Esophagus (tissue), 2 donors: ENCODE measurements at regions not wholly inside any gene's neighbourhood (a gene's known extent, or its start where the extent isn't known, plus 50 kb on each side); places are given as distances from the start of the nearest gene placed in this dataset.

Experiments used
- H3K27ac ChIP-seq, 2 donors: one replicate each; pipeline ENCODE4 v1.5.1; 2013; ENCODE audit warnings: low read depth in 2 of 2, mild to moderate bottlenecking in 2 of 2, inconsistent platforms in 1 of 2, low read length in 1 of 2, moderate library complexity in 1 of 2
- H3K27me3 ChIP-seq, 2 donors: one replicate each; pipeline ENCODE4 v1.6.1; 2013; ENCODE audit warnings: low read length in 2 of 2, control low read depth in 1 of 2, mild to moderate bottlenecking in 1 of 2; ENCODE audit not compliant: insufficient read depth in 2 of 2, control insufficient read depth in 1 of 2
- H3K36me3 ChIP-seq, 2 donors: one replicate each; pipeline ENCODE4 v1.6.1; 2013; ENCODE audit warnings: low read length in 1 of 2; ENCODE audit not compliant: control insufficient read depth in 2 of 2, insufficient read depth in 2 of 2
- H3K4me1 ChIP-seq, 2 donors: one replicate each; pipeline ENCODE4 v1.6.1; 2013; ENCODE audit warnings: low read length in 1 of 2; ENCODE audit not compliant: control insufficient read depth in 2 of 2, insufficient read depth in 2 of 2
- H3K4me3 ChIP-seq, 2 donors: one replicate each; pipeline ENCODE4 v1.5.1; 2013; ENCODE audit warnings: low read length in 2 of 2, mild to moderate bottlenecking in 2 of 2, low read depth in 1 of 2, moderate library complexity in 1 of 2
- H3K9me3 ChIP-seq, 2 donors: one replicate each; pipeline ENCODE4 v1.6.1; 2013; ENCODE audit warnings: mild to moderate bottlenecking in 2 of 2, low read depth in 1 of 2, low read length in 1 of 2, moderate library complexity in 1 of 2; ENCODE audit not compliant: control insufficient read depth in 2 of 2, insufficient read depth in 1 of 2
- WGBS, 2 donors: extraction: QIAGEN DNeasy Blood & Tissue Kit; methylation state at CpG; one replicate each; pipeline ENCODE4 v1.1.7; 2013; 5-methylcytosine and 5-hydroxymethylcytosine counted together
- donor health status: healthy with polysubstance abuse.
- donor health status: Bipolar disorder and iron deficiency.

DNA sequence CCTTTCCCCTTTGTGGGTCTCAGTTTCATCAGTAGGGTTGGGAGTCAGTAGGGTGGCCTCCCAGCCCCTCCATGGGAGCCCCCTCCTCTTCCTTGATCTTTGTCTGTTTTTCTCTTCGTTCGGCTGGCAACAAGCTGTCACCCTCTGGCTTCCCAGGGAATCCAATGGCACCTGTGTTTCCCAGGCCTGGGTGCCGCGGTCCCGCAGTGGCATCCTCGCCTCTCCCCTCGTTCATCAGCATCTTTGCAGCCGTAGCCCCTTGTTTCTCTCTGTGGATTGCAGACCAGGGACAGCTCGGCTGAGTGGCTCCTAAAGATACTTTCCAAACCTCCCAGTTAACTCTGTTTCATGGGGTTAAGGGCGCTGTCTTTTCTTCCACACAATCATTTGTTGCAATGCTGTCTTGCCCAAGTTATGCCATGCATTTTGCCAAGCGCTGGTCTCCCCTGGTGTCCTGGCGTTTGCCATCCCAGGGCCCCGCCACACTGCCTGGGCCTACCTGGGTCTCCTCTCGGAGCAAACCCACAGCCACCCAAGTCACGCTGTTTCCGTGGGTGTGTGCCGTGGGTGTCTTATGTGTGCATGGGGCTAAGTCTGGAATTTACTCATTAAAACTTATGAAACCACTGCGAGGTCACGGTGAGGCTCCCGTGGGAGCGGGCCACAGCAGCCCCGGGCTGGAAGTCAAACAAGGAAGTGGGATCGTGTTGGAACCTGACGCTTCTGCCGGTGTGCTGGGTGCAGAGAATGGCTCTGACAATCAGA lies 189.4 kb upstream of the SHH start:
- Histone ChIP-seq H3K4me3 (no peak overlapping the region), H3K4me1 (peaks cover 0 to 7% of the 10 kb centered on the region in 2 donors), H3K27ac (no peak overlapping the region), H3K27me3 (peaks cover 0 to 2% of the 10 kb centered on the region in 2 donors), H3K9me3 (no peaks in the 10 kb centered on the region), H3K36me3 (no peaks in the 10 kb centered on the region)
- 71 to 83% methylated on average over 25 of the region's 25 CpGs for WGBS, 2 donors

DNA sequence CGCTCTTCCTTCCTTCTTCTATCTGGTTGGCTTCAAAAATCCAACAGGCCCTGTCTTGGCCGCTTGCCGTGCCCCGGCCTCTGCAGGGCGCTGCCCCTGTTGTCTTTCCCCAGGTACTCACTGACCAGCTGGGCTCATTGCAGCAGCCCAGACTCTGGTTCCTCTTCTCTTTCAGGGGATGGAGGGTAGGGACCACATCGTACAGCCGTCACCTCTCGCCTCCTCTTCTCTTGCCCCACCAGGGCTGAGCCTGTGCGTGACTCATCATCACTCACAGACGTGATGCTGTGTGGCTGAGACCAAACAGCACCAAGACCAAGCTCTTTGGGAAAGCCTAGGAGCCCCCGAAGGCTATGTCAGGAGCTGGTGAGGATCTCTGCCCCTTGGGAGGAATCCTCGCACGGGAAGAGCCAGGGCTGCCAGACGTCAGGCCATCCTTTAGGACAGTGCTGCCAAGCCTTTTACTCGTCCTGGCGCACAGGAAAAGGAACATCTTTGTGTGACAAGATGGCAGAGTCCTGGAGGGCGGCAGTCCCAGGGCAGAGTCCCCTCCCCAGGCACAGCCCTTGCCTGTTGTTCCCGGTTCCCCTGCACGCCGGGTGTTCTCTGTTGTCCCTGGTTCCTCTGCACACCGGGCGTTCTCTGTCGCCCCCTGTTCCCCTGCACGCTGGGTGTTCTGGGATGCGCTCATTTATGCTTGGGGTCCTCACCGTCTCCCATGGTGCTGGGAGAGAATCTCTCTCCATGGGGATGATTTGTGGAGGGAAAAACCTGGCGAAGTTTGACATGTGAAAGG lies 188.5 kb upstream of the SHH start:
- Histone ChIP-seq H3K36me3 (no peaks in the 10 kb centered on the region), H3K4me1 (peaks cover 0 to 7% of the 10 kb centered on the region in 2 donors), H3K4me3 (no peak overlapping the region), H3K9me3 (no peaks in the 10 kb centered on the region), H3K27me3 (peaks cover 0 to 2% of the 10 kb centered on the region in 2 donors), H3K27ac (no peak overlapping the region)
- 86 to 88% methylated on average over 27 of the region's 27 CpGs for WGBS, 2 donors

DNA sequence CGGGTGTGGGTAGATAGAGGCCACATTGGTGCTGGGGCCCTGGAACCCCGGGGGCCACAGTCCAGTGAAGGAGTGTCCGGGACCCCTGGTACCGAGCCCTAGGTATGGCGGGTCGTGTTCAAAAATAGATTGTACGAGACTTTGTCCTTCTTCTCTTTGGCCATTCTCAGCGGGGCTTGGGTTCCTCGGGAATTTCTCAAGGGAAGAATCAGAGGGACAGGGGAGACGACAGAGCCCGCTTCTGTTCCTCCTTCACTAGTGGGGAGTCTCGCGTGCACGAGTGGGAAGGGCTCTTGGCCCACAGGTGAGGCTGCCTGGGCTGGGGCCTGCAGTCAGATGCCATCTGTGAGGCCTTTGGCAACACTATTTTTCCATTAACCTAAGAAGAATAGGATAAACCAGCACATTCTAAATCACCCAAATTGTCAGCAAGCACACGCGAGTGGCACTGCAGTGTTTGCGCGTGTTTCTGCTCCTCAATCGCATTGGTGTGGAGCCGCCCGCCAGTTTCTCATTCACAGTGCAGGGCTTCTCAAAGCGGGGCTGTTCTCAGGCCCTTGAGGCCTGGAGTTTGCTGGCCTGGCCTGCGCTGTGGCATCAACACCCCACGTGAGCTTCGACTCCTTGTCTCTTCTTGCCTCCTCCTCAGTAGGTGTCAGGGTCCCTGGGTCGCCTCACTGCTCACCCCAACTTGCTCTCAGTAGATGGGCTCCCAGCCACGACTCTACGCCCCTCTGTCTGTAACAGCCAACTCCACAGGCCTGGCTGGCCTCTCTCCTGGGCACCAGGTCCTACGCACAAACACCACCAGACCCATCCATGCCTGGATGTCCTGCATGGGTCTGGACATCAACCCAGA lies 187.6 kb upstream of the SHH start:
- Histone ChIP-seq H3K9me3 (no peaks in the 10 kb centered on the region), H3K4me1 (peaks cover 0 to 7% of the 10 kb centered on the region in 2 donors), H3K27me3 (no peaks in the 10 kb centered on the region), H3K4me3 (no peak overlapping the region), H3K27ac (no peak overlapping the region), H3K36me3 (no peaks in the 10 kb centered on the region)
- WGBS, 2 donors, result 89 to 93% methylated on average over 29 of the region's 29 CpGs

DNA sequence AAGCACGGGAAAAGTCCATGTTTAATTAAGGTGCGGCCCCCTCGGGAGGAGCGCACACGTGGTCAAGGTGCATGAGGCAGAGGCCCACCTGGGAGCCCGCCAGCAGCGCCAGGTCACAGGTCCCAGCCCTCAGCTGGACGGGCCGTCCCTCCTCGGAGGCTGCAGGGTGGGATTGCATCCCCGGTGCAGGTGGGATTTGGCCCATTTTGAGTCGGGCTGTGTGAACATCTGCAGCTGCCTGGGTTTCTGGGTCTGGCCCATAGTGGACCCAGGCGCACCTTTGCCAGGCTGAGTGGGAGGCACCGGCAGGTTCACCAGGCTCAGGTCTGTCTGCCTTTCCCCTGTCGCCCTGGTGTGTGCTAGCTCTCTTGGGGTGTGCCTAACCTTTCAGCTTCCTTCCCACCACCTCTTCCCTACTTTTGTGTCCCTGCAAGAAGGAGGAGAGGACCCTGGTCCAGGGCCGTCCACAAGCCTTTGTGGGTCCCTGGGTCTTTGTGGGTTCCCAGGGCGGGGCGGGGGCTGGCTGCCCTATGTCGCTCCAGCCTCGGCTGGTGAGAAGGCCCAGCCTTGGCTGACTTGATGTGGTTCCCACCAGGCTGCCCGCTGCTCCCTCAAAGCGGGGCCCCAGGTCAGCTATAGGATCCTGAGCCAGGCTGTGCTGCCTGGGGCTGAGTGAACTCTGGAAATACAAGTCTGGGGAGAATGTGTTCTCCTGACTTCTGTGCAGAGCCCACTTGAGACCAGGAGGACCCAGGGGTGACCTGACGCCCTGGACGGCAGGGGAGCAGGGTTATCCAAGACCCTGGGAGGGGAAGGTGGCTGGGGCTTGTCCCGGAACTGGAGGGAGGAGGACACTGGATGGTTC lies 186.7 kb upstream of the SHH start:
- H3K27me3 ChIP-seq, result no peaks in the 10 kb centered on the region

GRCh38 chr7:155998328-155998691 lies 186.0 kb upstream of the SHH start:
- no peaks in the 10 kb centered on the region for H3K27me3 ChIP-seq
- H3K4me1 ChIP-seq, result peaks cover 0 to 7% of the 10 kb centered on the region in 2 donors
- no peak overlapping the region for H3K27ac ChIP-seq
- no peak overlapping the region for H3K4me3 ChIP-seq
- no peaks in the 10 kb centered on the region for H3K36me3 ChIP-seq
- H3K9me3 ChIP-seq, result no peaks in the 10 kb centered on the region
- 45 to 64% methylated on average over 23 of the region's 23 CpGs for WGBS, 2 donors

More for the DNA sequence above, 186.7 kb upstream of the SHH start:
- Histone ChIP-seq H3K4me1 (peaks cover 0 to 7% of the 10 kb centered on the region in 2 donors), H3K4me3 (no peak overlapping the region), H3K27ac (no peak overlapping the region), H3K36me3 (no peaks in the 10 kb centered on the region), H3K9me3 (no peaks in the 10 kb centered on the region)
- WGBS, 2 donors, result 78 to 88% methylated on average over 25 of the region's 25 CpGs

DNA sequence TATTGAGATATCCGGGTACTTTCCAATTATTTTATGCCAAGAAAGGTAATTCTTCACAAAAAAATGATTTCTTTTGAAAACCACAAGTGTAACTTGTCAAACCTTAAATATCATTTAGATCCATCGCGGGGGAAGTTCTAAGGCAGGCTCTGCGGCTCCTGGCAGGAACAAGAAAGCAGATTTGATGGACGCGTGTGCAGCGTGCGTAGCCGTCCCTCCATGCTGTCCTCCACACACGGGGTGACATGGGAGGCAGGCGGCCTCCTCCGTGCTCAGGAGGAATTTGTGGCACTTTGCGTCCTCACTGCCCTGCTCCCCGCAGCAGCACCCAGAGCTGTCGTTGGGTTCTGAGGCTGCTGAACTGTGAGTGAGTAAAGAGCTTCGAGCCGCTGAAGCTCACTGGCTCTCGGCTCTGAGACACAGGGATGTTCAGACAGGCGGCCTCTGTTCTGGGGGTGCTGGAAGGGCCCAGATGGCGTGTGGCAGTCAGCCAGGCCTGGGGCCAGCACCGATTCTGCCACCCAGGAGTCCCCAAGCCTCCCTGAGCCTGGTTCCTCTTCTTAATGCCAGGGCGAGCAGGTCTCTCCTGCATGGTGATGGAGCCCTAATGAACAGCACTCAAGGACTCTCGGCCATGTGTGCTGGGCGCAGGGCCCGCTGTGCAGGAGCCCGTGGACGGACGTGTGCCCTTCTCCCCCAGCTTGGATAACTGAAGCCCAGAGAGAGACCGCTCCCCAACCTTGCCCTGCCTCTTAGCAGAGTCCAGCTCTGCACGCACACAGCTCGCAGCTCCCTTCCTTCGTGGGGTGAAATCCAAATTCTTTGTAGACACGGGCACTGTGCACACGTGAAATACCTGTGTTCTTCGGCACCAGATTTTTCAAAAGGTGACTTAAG lies 185.4 kb upstream of the SHH start:
- Histone ChIP-seq H3K9me3 (no peaks in the 10 kb centered on the region), H3K4me3 (no peak overlapping the region), H3K27me3 (no peaks in the 10 kb centered on the region), H3K36me3 (no peaks in the 10 kb centered on the region), H3K4me1 (peaks cover 0 to 7% of the 10 kb centered on the region in 2 donors), H3K27ac (no peak overlapping the region)
- WGBS, 2 donors, result 35 to 48% methylated on average over 35 of the region's 35 CpGs

DNA sequence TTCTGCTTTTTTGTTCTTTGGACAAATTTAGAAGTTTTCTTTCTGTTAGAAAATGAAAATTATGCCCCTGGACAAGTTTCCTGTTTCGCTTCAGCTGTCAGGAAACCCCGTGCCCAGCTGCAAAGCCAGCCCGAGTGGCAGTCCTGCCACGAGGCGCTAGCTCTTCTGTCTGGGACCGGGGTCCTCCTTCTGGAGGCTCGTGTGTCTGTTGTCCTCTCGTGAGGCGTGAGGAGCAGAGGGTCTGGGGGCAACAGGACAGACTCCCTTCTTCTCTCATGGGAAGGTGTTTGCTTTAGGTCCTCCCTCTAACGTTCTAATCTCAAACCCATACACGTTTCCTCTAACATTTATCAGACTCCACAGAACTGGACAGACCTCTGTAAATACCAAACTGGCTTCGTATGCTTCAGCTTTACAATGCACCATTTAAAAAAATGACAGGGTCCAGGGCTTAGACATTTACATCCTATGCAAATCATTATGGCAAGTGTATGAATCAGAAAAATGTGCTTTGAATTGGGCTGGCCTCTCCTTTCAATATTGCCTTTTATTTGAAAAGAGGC lies 184.5 kb upstream of the SHH start:
- H3K27ac ChIP-seq, result no peak overlapping the region
- 40 to 42% methylated on average over 12 of the region's 12 CpGs for WGBS, 2 donors
- H3K27me3 ChIP-seq, result no peaks in the 10 kb centered on the region
- no peak overlapping the region for H3K4me3 ChIP-seq
- peaks cover 0 to 4% of the 10 kb centered on the region in 2 donors for H3K4me1 ChIP-seq
- H3K9me3 ChIP-seq, result no peaks in the 10 kb centered on the region
- no peaks in the 10 kb centered on the region for H3K36me3 ChIP-seq

GRCh38 chr7:155995183-155995612 lies 182.9 kb upstream of the SHH start:
- peaks cover 0 to 4% of the 10 kb centered on the region in 2 donors for H3K4me1 ChIP-seq
- no peak overlapping the region for H3K4me3 ChIP-seq
- no peaks in the 10 kb centered on the region for H3K36me3 ChIP-seq
- WGBS, 2 donors, result 73 to 82% methylated on average over 11 of the region's 11 CpGs
- H3K9me3 ChIP-seq, result no peaks in the 10 kb centered on the region
- H3K27ac ChIP-seq, result no peak overlapping the region
- no peaks in the 10 kb centered on the region for H3K27me3 ChIP-seq
